OCI-LY1 (cell line): ENCODE measurements at regions not wholly inside any gene's neighbourhood (a gene's known extent, or its start where the extent isn't known, plus 50 kb on each side); places are given as distances from the start of the nearest gene placed in this dataset.

Source experiments
- H2AFZ ChIP-seq: fragments of 200-600 bp; sonication (generic), shearing (Covaris generic); 2 replicates; pipeline ENCODE4 v1.6.0; 2014; ENCODE audit warnings: antibody characterized with exemption, mild to moderate bottlenecking, low read length
- H3F3A ChIP-seq: fragments of 200-600 bp; sonication (generic), shearing (Covaris generic); 2 replicates; pipeline ENCODE4 v1.6.0; 2014; ENCODE audit warnings: mild to moderate bottlenecking, antibody characterized with exemption, low read length, moderate library complexity; ENCODE audit not compliant: insufficient read depth
- H3K27ac ChIP-seq: fragments of 200-600 bp; sonication (generic); 2 replicates; pipeline ENCODE4 v1.5.1; 2014; ENCODE audit warnings: low read length, mixed run types, mild to moderate bottlenecking, low read depth; ENCODE audit not compliant: poor library complexity, severe bottlenecking
- H3K27me3 ChIP-seq: fragments of 200-600 bp; sonication (generic); 2 replicates; pipeline ENCODE4 v1.6.0; 2014; ENCODE audit warnings: antibody characterized with exemption, mild to moderate bottlenecking, low read length, moderate library complexity; ENCODE audit not compliant: insufficient read depth
- H3K36me3 ChIP-seq: fragments of 200-600 bp; sonication (generic); 2 replicates; pipeline ENCODE4 v1.6.1; 2014; ENCODE audit warnings: mild to moderate bottlenecking, antibody characterized with exemption, low read length, moderate library complexity, mixed read lengths; ENCODE audit not compliant: insufficient read depth
- H3K4me1 ChIP-seq: fragments of 200-600 bp; sonication (generic); 2 replicates; pipeline ENCODE4 v1.5.1; 2014; ENCODE audit warnings: mild to moderate bottlenecking, low read length, moderate library complexity; ENCODE audit not compliant: insufficient read depth, severe bottlenecking
- H3K4me2 ChIP-seq: fragments of 200-600 bp; sonication (generic), shearing (Covaris generic); 2 replicates; pipeline ENCODE4 v1.6.1; 2014; ENCODE audit warnings: low read length
- H3K4me3 ChIP-seq: fragments of 200-600 bp; sonication (generic); 2 replicates; pipeline ENCODE4 v1.5.1; 2014; ENCODE audit warnings: low read length, low read depth, mild to moderate bottlenecking, mixed read lengths; ENCODE audit not compliant: poor library complexity, severe bottlenecking
- H3K79me2 ChIP-seq: fragments of 200-600 bp; shearing (Covaris generic); 2 replicates; pipeline ENCODE4 v1.6.1; 2016; ENCODE audit warnings: mixed run types, low read length, mixed read lengths; ENCODE audit not compliant: insufficient read depth
- H3K9ac ChIP-seq: fragments of 200-600 bp; sonication (generic), shearing (Covaris generic); 2 replicates; pipeline ENCODE4 v1.6.1; 2014; ENCODE audit warnings: mild to moderate bottlenecking, low read length, mixed read lengths
- H3K9me2 ChIP-seq: fragments of 200-600 bp; sonication (generic), shearing (Covaris generic); 2 replicates; pipeline ENCODE4 v1.6.1; 2014; ENCODE audit warnings: low read depth, mild to moderate bottlenecking, low read length, mixed read lengths
- H3K9me3 ChIP-seq: fragments of 200-600 bp; shearing (Covaris generic); 2 replicates; pipeline ENCODE4 v1.6.1; 2014; ENCODE audit warnings: low read length, mixed read lengths
- H4K20me1 ChIP-seq: fragments of 200-600 bp; sonication (generic), shearing (Covaris generic); 2 replicates; pipeline ENCODE4 v1.6.0; 2016; ENCODE audit warnings: mild to moderate bottlenecking, low read length; ENCODE audit not compliant: insufficient read depth
- EZH2 ChIP-seq: fragments of 200-600 bp; sonication (generic), shearing (Covaris generic); IDR thresholded peaks from 2 replicates; pipeline ENCODE4 v1.8.0; 2017; ENCODE audit warnings: borderline replicate concordance, mixed run types, mild to moderate bottlenecking, antibody characterized with exemption, low read length, moderate library complexity, mixed read lengths
- TF ChIP-seq, protein P1 (sequence below): fragments of 200-600 bp; sonication (generic), shearing (Covaris generic); IDR thresholded peaks from 2 replicates; pipeline ENCODE4 v1.5.1; 2017; ENCODE audit warnings: mild to moderate bottlenecking, antibody characterized with exemption, low read length, moderate library complexity, mixed read lengths

DNA sequence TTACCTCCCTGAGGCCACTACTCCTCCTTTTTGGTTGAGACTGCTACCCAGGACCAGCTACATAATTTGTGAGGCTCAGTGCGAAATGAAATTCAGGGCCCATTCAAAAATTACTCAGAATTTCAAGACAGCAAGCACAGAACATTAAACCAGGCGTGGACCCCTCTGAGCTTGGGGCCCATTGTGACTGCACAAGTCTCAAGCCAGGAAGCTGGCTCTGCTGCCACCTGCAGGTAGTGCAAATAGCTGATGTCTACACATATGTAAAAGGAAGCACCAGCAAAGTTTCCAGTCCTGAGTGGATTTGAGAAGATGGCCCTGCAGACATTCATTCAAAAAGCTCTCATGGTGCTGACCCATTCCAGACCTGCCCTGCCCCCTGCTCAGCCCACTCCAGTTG lies 213.4 kb upstream of the LNX1 start:
- no peak overlapping the region for H3K4me3 ChIP-seq
- TF ChIP-seq, protein P1, sequence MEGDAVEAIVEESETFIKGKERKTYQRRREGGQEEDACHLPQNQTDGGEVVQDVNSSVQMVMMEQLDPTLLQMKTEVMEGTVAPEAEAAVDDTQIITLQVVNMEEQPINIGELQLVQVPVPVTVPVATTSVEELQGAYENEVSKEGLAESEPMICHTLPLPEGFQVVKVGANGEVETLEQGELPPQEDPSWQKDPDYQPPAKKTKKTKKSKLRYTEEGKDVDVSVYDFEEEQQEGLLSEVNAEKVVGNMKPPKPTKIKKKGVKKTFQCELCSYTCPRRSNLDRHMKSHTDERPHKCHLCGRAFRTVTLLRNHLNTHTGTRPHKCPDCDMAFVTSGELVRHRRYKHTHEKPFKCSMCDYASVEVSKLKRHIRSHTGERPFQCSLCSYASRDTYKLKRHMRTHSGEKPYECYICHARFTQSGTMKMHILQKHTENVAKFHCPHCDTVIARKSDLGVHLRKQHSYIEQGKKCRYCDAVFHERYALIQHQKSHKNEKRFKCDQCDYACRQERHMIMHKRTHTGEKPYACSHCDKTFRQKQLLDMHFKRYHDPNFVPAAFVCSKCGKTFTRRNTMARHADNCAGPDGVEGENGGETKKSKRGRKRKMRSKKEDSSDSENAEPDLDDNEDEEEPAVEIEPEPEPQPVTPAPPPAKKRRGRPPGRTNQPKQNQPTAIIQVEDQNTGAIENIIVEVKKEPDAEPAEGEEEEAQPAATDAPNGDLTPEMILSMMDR: peak; percentile 79
- no peak for TF ChIP-seq EZH2
- no peaks in the 10 kb centered on the region for H3F3A ChIP-seq
- H3K9ac ChIP-seq: no peak overlapping the region
- no peaks in the 10 kb centered on the region for H4K20me1 ChIP-seq
- no peaks in the 10 kb centered on the region for H3K9me3 ChIP-seq
- no peak overlapping the region for H3K4me2 ChIP-seq
- no peak overlapping the region for H3K27ac ChIP-seq
- H3K4me1 ChIP-seq: no peaks in the 10 kb centered on the region
- H3K9me2 ChIP-seq: no peaks in the 10 kb centered on the region
- H3K36me3 ChIP-seq: no peaks in the 10 kb centered on the region
- no peak overlapping the region for H2AFZ ChIP-seq
- H3K27me3 ChIP-seq: no peaks in the 10 kb centered on the region
- no peaks in the 10 kb centered on the region for H3K79me2 ChIP-seq

DNA sequence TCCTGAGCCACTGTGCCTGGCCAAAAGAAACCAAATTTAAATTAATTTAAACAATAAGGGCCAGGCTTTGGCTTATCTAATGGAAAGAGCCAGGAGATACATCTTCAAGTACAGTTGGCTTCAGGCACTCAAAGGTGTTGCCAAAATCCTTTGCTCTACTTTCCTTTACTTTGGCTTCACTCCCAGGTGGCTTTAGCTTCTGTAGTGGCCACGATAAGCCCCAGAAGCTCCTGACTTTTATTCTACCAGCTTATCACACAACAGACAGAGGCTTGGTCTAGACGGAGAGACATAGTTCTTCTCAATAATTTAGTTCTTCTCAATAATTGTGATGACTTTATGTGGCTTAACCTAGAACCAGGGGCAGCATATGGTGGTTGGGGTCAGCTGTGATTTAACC lies 211.2 kb upstream of the LNX1 start:
- H3K27ac ChIP-seq: no peak overlapping the region
- no peaks in the 10 kb centered on the region for H3K27me3 ChIP-seq
- no peak overlapping the region for H2AFZ ChIP-seq
- no peaks in the 10 kb centered on the region for H3F3A ChIP-seq
- no peak overlapping the region for H3K4me3 ChIP-seq
- no peak overlapping the region for H3K9ac ChIP-seq
- no peaks in the 10 kb centered on the region for H3K36me3 ChIP-seq
- no peaks in the 10 kb centered on the region for H3K9me2 ChIP-seq
- H3K4me1 ChIP-seq: no peaks in the 10 kb centered on the region
- no peaks in the 10 kb centered on the region for H3K9me3 ChIP-seq
- TF ChIP-seq, protein P1: no peak
- no peak for TF ChIP-seq EZH2
- H4K20me1 ChIP-seq: no peaks in the 10 kb centered on the region
- H3K4me2 ChIP-seq: no peak overlapping the region
- H3K79me2 ChIP-seq: no peaks in the 10 kb centered on the region

DNA sequence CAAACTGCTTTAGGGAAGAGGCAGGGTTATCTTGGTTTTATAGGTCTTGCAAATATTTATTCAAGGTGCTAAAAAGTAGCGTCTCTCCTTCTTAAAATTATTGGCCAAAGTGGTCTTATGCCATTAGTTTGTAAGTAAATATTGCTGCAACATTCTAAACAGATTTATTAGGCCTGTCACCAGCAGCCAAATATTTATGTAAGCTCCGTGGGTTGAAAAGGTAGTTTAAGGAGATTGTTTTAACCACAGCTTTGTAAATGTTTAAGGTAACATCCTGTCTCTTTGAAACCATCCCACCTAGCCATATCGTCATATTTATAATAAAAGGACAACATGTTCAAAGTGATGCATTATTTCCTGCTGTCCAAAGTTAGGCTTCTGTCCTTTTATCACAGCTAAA lies 210.1 kb upstream of the LNX1 start:
- Histone ChIP-seq H3F3A (no peaks in the 10 kb centered on the region), H3K4me3 (no peak overlapping the region), H3K27me3 (no peaks in the 10 kb centered on the region), H2AFZ (no peak overlapping the region), H3K9me2 (no peaks in the 10 kb centered on the region), H3K9ac (no peak overlapping the region), H4K20me1 (no peaks in the 10 kb centered on the region), H3K9me3 (no peaks in the 10 kb centered on the region), H3K4me1 (no peaks in the 10 kb centered on the region), H3K27ac (no peak overlapping the region), H3K79me2 (no peaks in the 10 kb centered on the region), H3K36me3 (no peaks in the 10 kb centered on the region), H3K4me2 (no peak overlapping the region)
- TF ChIP-seq EZH2: no peak
- TF ChIP-seq, protein P1: no peak
